ENCODE measurements at regions not wholly inside any gene's neighbourhood (a gene's known extent, or its start where the extent isn't known, plus 50 kb on each side); places are given as distances from the start of the nearest gene placed in this dataset.

DNA sequence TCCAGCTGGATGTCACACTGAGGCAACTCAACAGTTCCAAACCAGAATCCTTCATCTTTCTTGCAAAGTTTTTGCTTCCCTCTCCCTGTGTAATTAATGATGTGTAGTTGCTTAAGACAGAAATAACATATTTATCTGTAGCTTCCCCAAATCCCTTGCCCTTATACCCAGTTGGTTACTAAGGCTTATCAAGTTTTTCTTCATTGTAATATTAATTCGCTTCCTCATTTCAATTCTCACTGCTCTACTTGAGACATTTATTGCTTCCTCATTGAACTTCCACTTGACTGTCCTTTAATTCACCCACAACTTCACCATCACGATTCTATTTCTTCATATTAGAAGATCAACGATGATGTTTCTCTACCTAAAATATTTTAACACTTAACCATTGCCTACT lies 386.6 kb upstream of the CPEB2 start:
- Histone ChIP-seq H3K9me3 (no peaks in the 10 kb centered on the region), H3K4me2 (no peak overlapping the region), H3K4me3 (ENCODE audit: low read depth in 2 of 2, low read length in 1 of 2) (no peak overlapping the region), H3K36me3 (replicated peaks in 1 of 2; ENCODE audit: control insufficient read depth in 1 of 2, insufficient read depth in 2 of 2, low read length in 1 of 2) (no peaks in the 10 kb centered on the region), H3K27ac (ENCODE audit: low read depth in 2 of 2, low read length in 1 of 2) (no peak overlapping the region), H3K27me3 (ENCODE audit: insufficient read depth) (no peaks in the 10 kb centered on the region), H3F3A (replicated peaks; ENCODE audit: insufficient read depth) (no peaks in the 10 kb centered on the region), H3K9ac (no peak overlapping the region), H4K20me1 (ENCODE audit: insufficient read depth) (no peaks in the 10 kb centered on the region), H3K79me2 (ENCODE audit: insufficient read depth) (no peaks in the 10 kb centered on the region), H2AFZ (ENCODE audit: low read depth) (no peak overlapping the region), H3K4me1 (ENCODE audit: control insufficient read depth in 1 of 2, insufficient read depth in 2 of 2, low read depth in 1 of 2, low read length in 1 of 2) (no peaks in the 10 kb centered on the region; a peak in 1 of 4 replicates), H3K9me2 (no peaks in the 10 kb centered on the region)
- ChIA-PET CTCF (interaction anchor here (0.6 to 0.8 kb wide), 2 partner anchors 12 to 121 kb away, joined by 3 read pairs; no protein-coding TSS in a partner anchor), POLR2A (no interaction called here)
- no peak for DNase-seq
- TF ChIP-seq NRF1 (IDR thresholded peaks at IDR 0.05; ENCODE audit: low read depth, low read length): no peak
- TF ChIP-seq TAF1 (IDR thresholded peaks at IDR 0.05; ENCODE audit: borderline replicate concordance, low read depth, low read length): no peak
- no peak for TF ChIP-seq JUND (IDR thresholded peaks at IDR 0.05)
- no peak for TF ChIP-seq REST (IDR thresholded peaks at IDR 0.05; ENCODE audit: low read depth, low read length)
- no peak for TF ChIP-seq TCF12 (IDR thresholded peaks at IDR 0.05)
- TF ChIP-seq MXI1 (IDR thresholded peaks at IDR 0.05; ENCODE audit: low read depth, low read length): no peak
- no peak for TF ChIP-seq RAD21 (IDR thresholded peaks at IDR 0.05; ENCODE audit: low read length)
- TF ChIP-seq, protein P1, sequence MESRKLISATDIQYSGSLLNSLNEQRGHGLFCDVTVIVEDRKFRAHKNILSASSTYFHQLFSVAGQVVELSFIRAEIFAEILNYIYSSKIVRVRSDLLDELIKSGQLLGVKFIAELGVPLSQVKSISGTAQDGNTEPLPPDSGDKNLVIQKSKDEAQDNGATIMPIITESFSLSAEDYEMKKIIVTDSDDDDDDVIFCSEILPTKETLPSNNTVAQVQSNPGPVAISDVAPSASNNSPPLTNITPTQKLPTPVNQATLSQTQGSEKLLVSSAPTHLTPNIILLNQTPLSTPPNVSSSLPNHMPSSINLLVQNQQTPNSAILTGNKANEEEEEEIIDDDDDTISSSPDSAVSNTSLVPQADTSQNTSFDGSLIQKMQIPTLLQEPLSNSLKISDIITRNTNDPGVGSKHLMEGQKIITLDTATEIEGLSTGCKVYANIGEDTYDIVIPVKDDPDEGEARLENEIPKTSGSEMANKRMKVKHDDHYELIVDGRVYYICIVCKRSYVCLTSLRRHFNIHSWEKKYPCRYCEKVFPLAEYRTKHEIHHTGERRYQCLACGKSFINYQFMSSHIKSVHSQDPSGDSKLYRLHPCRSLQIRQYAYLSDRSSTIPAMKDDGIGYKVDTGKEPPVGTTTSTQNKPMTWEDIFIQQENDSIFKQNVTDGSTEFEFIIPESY (IDR thresholded peaks at IDR 0.05; ENCODE audit: borderline replicate concordance, low read depth): no peak
- TF ChIP-seq FOSL2 (IDR thresholded peaks at IDR 0.05; ENCODE audit: borderline replicate concordance, low read depth): no peak
- TF ChIP-seq RFX5 (IDR thresholded peaks at IDR 0.05; ENCODE audit: low read length): no peak
- TF ChIP-seq, protein P2, sequence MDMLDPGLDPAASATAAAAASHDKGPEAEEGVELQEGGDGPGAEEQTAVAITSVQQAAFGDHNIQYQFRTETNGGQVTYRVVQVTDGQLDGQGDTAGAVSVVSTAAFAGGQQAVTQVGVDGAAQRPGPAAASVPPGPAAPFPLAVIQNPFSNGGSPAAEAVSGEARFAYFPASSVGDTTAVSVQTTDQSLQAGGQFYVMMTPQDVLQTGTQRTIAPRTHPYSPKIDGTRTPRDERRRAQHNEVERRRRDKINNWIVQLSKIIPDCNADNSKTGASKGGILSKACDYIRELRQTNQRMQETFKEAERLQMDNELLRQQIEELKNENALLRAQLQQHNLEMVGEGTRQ (IDR thresholded peaks at IDR 0.05; ENCODE audit: borderline replicate concordance, low read depth, low read length): no peak
- no peak for TF ChIP-seq MAX (IDR thresholded peaks at IDR 0.05; ENCODE audit: low read depth)
- WGBS (ENCODE audit: low lambda C conversion rate): 23% methylated on average over 3 of the region's 3 CpGs

All from SK-N-SH (cell line).